Stimulated activated CD4-positive, alpha-beta T cell treated with anti-CD3 and anti-CD28 coated beads, TNF-alpha, amount 100 ng/mL, for 48 hours (primary cell): ENCODE measurements at regions not wholly inside any gene's neighbourhood (a gene's known extent, or its start where the extent isn't known, plus 50 kb on each side); places are given as distances from the start of the nearest gene placed in this dataset.
"Not testable (repeated sequence)": the region's sequence is repeated elsewhere in the genome, so short reads cannot be mapped to it uniquely, and the experiment has no call there.

Source experiments
- DNase-seq, 3 donors: peaks; one replicate each; pipeline ENCODE4 v3.0.0-alpha.2; 2020; ENCODE audit warnings: low read depth in 3 of 3

- peak in 2 of 3 donors; percentile 7 to 10 for DNase-seq
Measured at GRCh38 chr1:55310505-55310971, 95.4 kb upstream of the USP24 start.

GRCh38 chr1:55309786-55310504, 94.8 kb upstream of the USP24 start:
- DNase-seq = no peak

DNA sequence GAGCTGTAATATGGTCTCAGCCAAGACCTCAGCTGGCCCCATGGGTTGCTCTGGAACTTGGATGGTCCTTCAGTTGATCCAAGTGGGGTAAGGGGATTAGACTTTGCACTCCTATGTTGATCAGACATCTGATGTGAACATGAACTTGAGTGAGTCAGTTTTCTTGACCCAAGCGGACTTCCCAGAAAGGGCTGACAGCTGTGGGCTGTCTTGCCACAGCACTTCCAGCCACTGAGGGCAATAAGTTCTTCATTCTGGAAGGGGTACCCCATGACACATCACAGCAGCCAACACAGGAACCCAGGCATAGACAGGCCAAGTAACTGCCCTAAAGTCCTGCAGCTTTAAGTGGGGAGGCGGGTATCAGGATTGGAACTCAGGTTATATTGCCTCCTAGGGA, 93.9 kb upstream of the USP24 start:
- DNase-seq = no peak

- no peak for DNase-seq
Measured at GRCh38 chr1:55305735-55306134, 90.6 kb upstream of the USP24 start.

DNA sequence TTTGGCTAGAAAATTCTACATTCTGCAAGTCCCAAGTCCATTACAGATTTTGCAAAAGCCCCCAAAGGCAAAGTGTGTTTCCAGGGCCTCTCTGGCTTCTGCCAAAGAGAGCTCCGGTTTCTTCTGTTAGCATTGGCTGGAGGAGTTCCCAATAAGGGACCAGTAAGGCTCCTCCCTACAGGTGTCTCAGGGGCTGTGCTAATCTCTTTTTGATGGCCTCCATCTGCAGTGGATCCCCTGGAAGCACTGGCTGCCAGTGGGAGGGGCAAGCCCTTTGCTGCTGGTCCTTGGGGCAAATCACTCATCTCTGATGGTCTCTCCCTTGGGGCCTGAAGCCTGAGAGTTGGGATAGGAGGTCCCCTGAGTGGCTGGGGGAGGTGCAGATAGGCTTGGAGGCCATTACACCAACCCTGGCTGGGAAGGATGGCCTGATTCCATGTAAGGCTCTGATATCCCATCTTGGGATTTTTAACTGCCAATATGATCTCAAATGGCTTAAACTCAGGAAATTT, 89.1 kb upstream of the USP24 start:
- no peak for DNase-seq

GRCh38 chr1:55302972-55303371, 87.8 kb upstream of the USP24 start:
- DNase-seq = no peak

DNA sequence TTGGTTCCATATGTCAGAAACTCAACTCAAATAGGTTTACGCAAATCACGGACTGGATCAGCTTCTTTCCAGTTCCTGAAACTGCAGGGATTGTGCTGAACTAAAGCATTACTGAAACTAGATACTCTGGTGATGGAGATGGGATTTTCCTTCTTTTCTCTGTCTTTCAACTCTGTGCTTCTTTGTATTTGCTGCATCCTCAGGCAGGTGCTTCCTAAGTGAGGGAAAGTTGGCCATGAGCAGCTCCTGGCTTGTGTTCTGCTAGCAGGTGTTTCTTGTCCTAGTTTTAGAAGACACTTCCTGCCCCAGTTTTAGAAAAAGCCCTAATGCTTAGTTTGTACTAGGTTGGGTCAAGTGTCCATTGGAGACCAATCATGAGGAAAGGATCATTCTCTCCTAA, 86.7 kb upstream of the USP24 start:
- DNase-seq = no peak

GRCh38 chr1:55300975-55301374, 85.8 kb upstream of the USP24 start:
- no peak for DNase-seq

- no peak for DNase-seq
Measured at GRCh38 chr1:55298167-55298894, 83.2 kb upstream of the USP24 start.

DNA sequence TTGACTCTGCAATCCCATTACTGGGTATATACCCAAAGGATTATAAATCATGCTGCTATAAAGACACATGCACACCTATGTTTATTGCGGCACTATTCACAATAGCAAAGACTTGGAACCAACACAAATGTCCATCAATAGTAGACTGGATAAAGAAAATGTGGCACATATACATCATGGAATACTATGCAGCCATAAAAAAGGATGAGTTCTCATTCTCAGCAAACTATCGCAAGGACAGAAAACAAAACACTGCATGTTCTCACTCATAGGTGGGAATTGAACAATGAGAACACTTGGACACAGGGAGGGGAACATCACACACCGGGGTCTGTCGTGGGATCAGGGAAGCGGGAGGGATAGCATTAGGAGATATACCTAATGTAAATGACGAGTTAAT, 81.1 kb upstream of the USP24 start:
- not testable (repeated sequence) for DNase-seq

DNA sequence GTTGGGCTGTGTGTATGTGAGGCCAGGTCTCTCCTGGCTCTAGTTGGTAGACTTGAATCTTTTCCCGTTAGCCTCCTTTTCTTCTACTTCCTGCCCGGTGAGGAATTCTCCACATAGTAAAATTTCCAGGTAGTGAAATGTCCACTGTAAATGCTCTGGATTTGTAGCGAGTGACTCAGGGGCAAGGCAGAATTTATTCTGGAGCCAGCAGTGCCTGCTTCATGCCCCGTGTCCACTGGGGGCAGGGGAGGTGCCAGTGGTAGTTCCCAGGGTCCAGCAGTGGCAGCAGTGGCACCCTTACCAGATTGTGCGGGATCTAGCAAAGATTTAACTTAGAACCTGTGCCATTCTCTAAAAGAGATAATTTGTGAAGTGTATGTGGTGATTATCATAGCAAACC, 74.5 kb upstream of the USP24 start:
- no peak for DNase-seq

GRCh38 chr1:55289042-55289441, 73.9 kb upstream of the USP24 start:
- DNase-seq = no peak

- no peak for DNase-seq
Measured at GRCh38 chr1:55288245-55288644, 73.1 kb upstream of the USP24 start.

DNA sequence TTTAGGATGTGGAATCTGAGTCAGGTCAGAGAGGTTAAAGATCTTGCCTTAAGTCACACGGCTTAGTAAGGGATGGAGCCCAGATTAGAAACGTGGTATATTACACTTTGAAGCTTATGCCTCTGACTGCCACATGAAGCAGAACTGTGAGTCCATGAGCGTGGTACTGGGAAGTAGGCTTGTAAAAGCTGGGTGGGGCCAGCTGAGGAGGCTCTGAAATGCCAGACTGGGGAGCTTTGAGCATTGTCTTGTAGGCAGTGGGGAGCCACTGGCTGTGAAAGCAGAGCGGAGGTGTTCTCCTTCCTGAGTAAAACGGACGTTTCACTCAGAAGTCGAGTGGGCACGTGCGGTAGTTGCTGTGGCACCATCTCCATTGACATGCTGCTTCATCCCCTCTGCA, 72.6 kb upstream of the USP24 start:
- DNase-seq = no peak

GRCh38 chr1:55286856-55287602, 71.9 kb upstream of the USP24 start:
- no peak for DNase-seq

DNA sequence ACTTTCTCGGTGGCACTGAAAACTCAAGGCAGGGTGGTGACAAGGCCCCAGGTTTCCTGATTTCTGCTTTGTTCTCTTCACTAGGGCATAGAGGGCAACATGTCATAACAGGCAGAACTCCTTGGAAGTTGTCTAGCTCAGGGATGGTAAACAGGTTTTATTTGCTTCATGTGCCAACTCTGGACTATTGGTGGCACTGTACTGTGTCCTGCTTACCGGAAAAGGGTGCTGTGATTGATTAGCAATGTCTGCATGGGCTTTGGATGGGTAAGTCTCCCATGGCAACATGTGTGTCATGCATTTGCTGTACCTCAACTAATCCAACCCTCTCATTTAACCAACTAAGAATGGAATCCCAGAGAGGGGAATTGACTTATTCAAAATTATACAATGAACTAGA, 70.7 kb upstream of the USP24 start:
- DNase-seq = no peak

- DNase-seq = no peak
Measured at GRCh38 chr1:55284856-55285255, 69.7 kb upstream of the USP24 start.

DNA sequence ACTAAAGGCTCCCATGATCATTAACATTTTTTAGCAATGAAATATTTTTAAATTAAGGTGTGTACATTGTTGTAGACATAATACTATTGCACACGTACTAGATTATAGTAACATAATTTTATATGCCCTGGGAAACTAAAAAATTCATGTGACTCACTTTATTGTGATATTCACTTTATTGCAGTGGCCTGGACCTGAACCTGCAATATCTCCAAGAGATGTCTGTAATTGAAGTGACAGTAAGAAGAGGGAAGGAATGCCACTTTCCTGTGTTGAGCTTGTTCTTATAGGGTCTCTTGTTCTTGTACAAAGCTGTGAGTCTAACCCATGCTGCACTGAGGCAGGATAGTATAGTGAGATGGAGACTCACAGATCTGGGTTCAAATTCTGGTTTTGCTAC, 66.9 kb upstream of the USP24 start:
- no peak for DNase-seq

DNA sequence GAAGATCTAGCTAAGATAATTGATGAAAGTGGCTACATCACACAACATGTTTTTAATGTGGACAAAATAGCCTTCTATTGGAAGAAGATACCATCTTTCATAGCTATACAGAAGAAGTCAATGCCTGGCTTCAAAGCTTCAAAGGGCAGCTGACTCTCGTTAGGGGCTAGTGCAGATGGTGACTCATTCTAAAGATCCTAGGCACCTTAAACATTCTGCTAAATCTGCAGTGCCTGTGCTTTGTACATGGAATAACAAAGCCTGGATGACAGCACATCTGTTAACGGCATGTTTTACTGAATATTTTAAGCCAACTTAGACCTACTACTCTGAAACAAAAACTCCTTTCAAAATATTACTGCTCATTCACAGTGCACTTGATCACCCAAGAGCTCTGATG, 65.6 kb upstream of the USP24 start:
- DNase-seq = no peak

DNA sequence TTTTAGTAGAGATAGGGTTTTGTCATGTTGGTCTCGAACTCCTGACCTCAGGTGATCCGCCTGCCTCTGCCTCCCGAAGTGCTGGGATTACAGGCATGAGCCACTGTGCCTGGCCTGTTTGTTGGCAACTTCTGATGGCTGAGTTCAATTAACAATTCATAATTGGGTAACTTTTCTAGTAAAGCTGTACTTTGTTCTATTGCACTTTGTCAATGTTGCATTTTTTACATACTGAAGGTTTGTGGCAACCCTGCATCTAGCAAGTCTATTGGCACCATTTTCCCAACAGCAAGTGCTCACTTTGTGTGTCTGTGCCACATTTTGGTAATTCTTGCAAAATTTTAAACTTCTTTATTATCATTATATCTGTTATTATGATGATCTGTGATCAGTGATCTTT, 64.5 kb upstream of the USP24 start:
- DNase-seq = no peak

DNA sequence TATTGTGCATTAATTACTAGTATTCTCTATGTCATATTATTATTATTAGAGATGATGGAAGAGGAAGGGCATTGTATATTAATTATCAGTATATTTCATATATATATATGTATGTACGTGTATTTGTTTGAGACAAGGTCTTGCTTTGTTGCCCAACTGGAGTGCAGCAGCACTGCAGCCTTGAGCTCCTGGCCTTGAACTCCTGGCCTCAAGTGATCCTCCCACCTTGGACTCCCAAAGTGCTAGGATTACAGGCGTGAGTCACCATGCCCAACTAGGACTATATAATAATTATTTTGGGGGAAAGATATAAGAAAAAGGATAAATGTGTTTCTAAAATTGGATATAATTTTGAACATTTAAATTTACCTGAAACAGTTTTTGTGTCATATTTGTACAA, 63.2 kb upstream of the USP24 start:
- DNase-seq = no peak

GRCh38 chr1:55277377-55278130, 62.4 kb upstream of the USP24 start:
- peak; percentile 74 to 81 (median 79) for DNase-seq
